Esophagus muscularis mucosa (tissue), 4 donors: ENCODE measurements at regions not wholly inside any gene's neighbourhood (a gene's known extent, or its start where the extent isn't known, plus 50 kb on each side); places are given as distances from the start of the nearest gene placed in this dataset.

ENCODE experiments used
- EP300 ChIP-seq: sonication (generic); formaldehyde crosslinking; IDR thresholded peaks from one replicate; pipeline ENCODE4 v1.6.1; 2017; ENCODE audit warnings: antibody characterized with exemption
- POLR2A ChIP-seq: fragments of 450-650 bp; IDR thresholded peaks from one replicate; pipeline ENCODE4 v1.6.1; 2017; ENCODE audit warnings: antibody characterized with exemption, moderate library complexity, mild to moderate bottlenecking, low read depth
- TF ChIP-seq, protein P1 (sequence below), 3 experiments: fragments of 200-600 bp in 2 of 3; fragments of 450-650 bp in 1 of 3; sonication (generic) in 2 of 3; IDR thresholded peaks; one replicate each; pipeline ENCODE4 v1.5.1; 2017 to 2019; ENCODE audit warnings: antibody characterized with exemption in 3 of 3, mild to moderate bottlenecking in 2 of 3, moderate library complexity in 1 of 3

DNA sequence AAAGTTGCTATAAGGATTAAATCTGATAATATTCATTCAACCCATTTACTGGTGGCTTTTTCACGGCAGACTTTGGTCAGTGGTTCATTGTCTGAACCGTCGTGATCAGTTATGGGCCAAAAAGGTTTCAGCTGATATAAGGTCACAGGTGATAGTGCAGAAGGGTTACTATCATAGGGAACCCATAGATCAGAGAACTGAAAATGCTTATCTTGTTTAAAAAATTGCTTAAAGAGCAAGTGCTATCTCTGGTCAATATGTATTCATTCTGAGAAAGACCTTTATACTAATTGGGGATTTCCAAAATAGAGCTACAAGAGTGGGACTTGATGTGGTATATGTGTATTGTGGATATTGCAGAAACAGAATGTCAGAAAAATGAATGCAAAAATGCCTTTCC, 147.8 kb upstream of the SEMA3E start:
- TF ChIP-seq, protein P1, sequence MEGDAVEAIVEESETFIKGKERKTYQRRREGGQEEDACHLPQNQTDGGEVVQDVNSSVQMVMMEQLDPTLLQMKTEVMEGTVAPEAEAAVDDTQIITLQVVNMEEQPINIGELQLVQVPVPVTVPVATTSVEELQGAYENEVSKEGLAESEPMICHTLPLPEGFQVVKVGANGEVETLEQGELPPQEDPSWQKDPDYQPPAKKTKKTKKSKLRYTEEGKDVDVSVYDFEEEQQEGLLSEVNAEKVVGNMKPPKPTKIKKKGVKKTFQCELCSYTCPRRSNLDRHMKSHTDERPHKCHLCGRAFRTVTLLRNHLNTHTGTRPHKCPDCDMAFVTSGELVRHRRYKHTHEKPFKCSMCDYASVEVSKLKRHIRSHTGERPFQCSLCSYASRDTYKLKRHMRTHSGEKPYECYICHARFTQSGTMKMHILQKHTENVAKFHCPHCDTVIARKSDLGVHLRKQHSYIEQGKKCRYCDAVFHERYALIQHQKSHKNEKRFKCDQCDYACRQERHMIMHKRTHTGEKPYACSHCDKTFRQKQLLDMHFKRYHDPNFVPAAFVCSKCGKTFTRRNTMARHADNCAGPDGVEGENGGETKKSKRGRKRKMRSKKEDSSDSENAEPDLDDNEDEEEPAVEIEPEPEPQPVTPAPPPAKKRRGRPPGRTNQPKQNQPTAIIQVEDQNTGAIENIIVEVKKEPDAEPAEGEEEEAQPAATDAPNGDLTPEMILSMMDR (IDR thresholded peaks at IDR 0.05) = no peak
- TF ChIP-seq POLR2A (no peak), EP300 (no peak)
